ENCODE measurements at regions not wholly inside any gene's neighbourhood (a gene's known extent, or its start where the extent isn't known, plus 50 kb on each side); places are given as distances from the start of the nearest gene placed in this dataset.

GRCh38 chrX:9308426-9308825 is 156.4 kb upstream of the TBL1X start:
- Histone ChIP-seq H3K4me3 (no peak overlapping the region), H3K27me3 (replicated peaks; ENCODE audit: insufficient read depth) (no peaks in the 10 kb centered on the region), H3F3A (ENCODE audit: insufficient read depth) (no peaks in the 10 kb centered on the region), H3K79me2 (ENCODE audit: insufficient read depth) (no peaks in the 10 kb centered on the region), H3K4me1 (ENCODE audit: insufficient read depth) (peaks cover 6% of the 10 kb centered on the region; the same call in 1 of the 2 replicates), H3K9me3 (ENCODE audit: low read depth) (no peaks in the 10 kb centered on the region), H3K36me3 (ENCODE audit: low read depth) (no peaks in the 10 kb centered on the region), H4K20me1 (ENCODE audit: insufficient read depth) (no peaks in the 10 kb centered on the region), H3K9me2 (ENCODE audit: insufficient read depth) (no peaks in the 10 kb centered on the region), H3K27ac (no peak overlapping the region), H2AFZ (no peak overlapping the region), H3K4me2 (ENCODE audit: unreplicated experiment) (no peak overlapping the region), H3K9ac (no peak overlapping the region)
- TF ChIP-seq EZH2 (IDR thresholded peaks at IDR 0.05; ENCODE audit: insufficient read depth, poor library complexity, severe bottlenecking) = no peak
- no peak for TF ChIP-seq EZH2phosphoT487 (IDR thresholded peaks at IDR 0.05; ENCODE audit: insufficient read depth, low read depth)
- DNase-seq = peak; percentile 20
- in situ Hi-C loops (cut with MboI) = no loop called here
- WGBS, 2 experiments (ENCODE audit: low coverage in 1 of 2, low lambda C conversion rate in 2 of 2, missing lambda C conversion rate in 2 of 2) = 83 to 88% methylated on average over 4 of the region's 4 CpGs

- no peak for TF ChIP-seq EZH2 (IDR thresholded peaks at IDR 0.05; ENCODE audit: insufficient read depth, poor library complexity, severe bottlenecking)
- no peak for TF ChIP-seq EZH2phosphoT487 (IDR thresholded peaks at IDR 0.05; ENCODE audit: insufficient read depth, low read depth)
- Histone ChIP-seq H3K4me1 (ENCODE audit: insufficient read depth) (peaks cover 6% of the 10 kb centered on the region; the same call in 1 of the 2 replicates), H3K9me3 (ENCODE audit: low read depth) (no peaks in the 10 kb centered on the region), H3K9ac (no peak overlapping the region), H3K36me3 (ENCODE audit: low read depth) (no peaks in the 10 kb centered on the region), H3K79me2 (ENCODE audit: insufficient read depth) (no peaks in the 10 kb centered on the region), H3K9me2 (ENCODE audit: insufficient read depth) (no peaks in the 10 kb centered on the region), H3K27me3 (replicated peaks; ENCODE audit: insufficient read depth) (no peaks in the 10 kb centered on the region), H2AFZ (no peak overlapping the region), H4K20me1 (ENCODE audit: insufficient read depth) (no peaks in the 10 kb centered on the region), H3K27ac (peak overlapping the region; percentile 6; the same call in 1 of the 2 replicates), H3K4me2 (ENCODE audit: unreplicated experiment) (no peak overlapping the region), H3F3A (ENCODE audit: insufficient read depth) (no peaks in the 10 kb centered on the region), H3K4me3 (no peak overlapping the region)
- peak; percentile 67 for DNase-seq
- in situ Hi-C loops (cut with MboI) = no loop called here
- 52 to 59% methylated on average over 2 of the region's 2 CpGs for WGBS, 2 experiments (ENCODE audit: low coverage in 1 of 2, low lambda C conversion rate in 2 of 2, missing lambda C conversion rate in 2 of 2)
Measured at GRCh38 chrX:9310616-9311015, 154.2 kb upstream of the TBL1X start.

GRCh38 chrX:9311421-9312160 is 153.3 kb upstream of the TBL1X start:
- 84 to 89% methylated on average over 8 of the region's 8 CpGs for WGBS, 2 experiments (ENCODE audit: low coverage in 1 of 2, low lambda C conversion rate in 2 of 2, missing lambda C conversion rate in 2 of 2)
- H4K20me1 ChIP-seq (ENCODE audit: insufficient read depth) = no peaks in the 10 kb centered on the region
- H3K9ac ChIP-seq = no peak overlapping the region
- no peak for TF ChIP-seq EZH2 (IDR thresholded peaks at IDR 0.05; ENCODE audit: insufficient read depth, poor library complexity, severe bottlenecking)
- TF ChIP-seq EZH2phosphoT487 (IDR thresholded peaks at IDR 0.05; ENCODE audit: insufficient read depth, low read depth) = no peak
- no peak for DNase-seq
- no peaks in the 10 kb centered on the region for H3K36me3 ChIP-seq (ENCODE audit: low read depth)
- H3K27ac ChIP-seq = no peak overlapping the region
- peaks cover 6% of the 10 kb centered on the region; the same call in 1 of the 2 replicates for H3K4me1 ChIP-seq (ENCODE audit: insufficient read depth)
- no peak overlapping the region for H3K4me3 ChIP-seq
- H3K4me2 ChIP-seq (ENCODE audit: unreplicated experiment) = no peak overlapping the region
- no peaks in the 10 kb centered on the region for H3K27me3 ChIP-seq (replicated peaks; ENCODE audit: insufficient read depth)
- H2AFZ ChIP-seq = no peak overlapping the region
- no peaks in the 10 kb centered on the region for H3F3A ChIP-seq (ENCODE audit: insufficient read depth)
- no peaks in the 10 kb centered on the region for H3K79me2 ChIP-seq (ENCODE audit: insufficient read depth)
- H3K9me2 ChIP-seq (ENCODE audit: insufficient read depth) = no peaks in the 10 kb centered on the region
- in situ Hi-C loops (cut with MboI) = no loop called here
- H3K9me3 ChIP-seq (ENCODE audit: low read depth) = no peaks in the 10 kb centered on the region

- Histone ChIP-seq H3K9ac (no peak overlapping the region), H3K9me3 (ENCODE audit: low read depth) (no peaks in the 10 kb centered on the region), H3K27ac (no peak overlapping the region), H3K79me2 (ENCODE audit: insufficient read depth) (no peaks in the 10 kb centered on the region), H3K4me2 (ENCODE audit: unreplicated experiment) (no peak overlapping the region), H4K20me1 (ENCODE audit: insufficient read depth) (no peaks in the 10 kb centered on the region), H3K36me3 (ENCODE audit: low read depth) (no peaks in the 10 kb centered on the region), H2AFZ (no peak overlapping the region), H3K9me2 (ENCODE audit: insufficient read depth) (no peaks in the 10 kb centered on the region), H3K27me3 (replicated peaks; ENCODE audit: insufficient read depth) (no peaks in the 10 kb centered on the region), H3K4me3 (no peak overlapping the region), H3K4me1 (ENCODE audit: insufficient read depth) (peaks cover 6% of the 10 kb centered on the region; the same call in 1 of the 2 replicates), H3F3A (ENCODE audit: insufficient read depth) (no peaks in the 10 kb centered on the region)
- no peak for TF ChIP-seq EZH2phosphoT487 (IDR thresholded peaks at IDR 0.05; ENCODE audit: insufficient read depth, low read depth)
- TF ChIP-seq EZH2 (IDR thresholded peaks at IDR 0.05; ENCODE audit: insufficient read depth, poor library complexity, severe bottlenecking) = no peak
- no peak for DNase-seq
- WGBS, 2 experiments (ENCODE audit: low coverage in 1 of 2, low lambda C conversion rate in 2 of 2, missing lambda C conversion rate in 2 of 2) = 73 to 75% methylated on average over 10 to 12 of the region's 12 CpGs
- in situ Hi-C loops (cut with MboI) = no loop called here
Measured at GRCh38 chrX:9312922-9313867, 151.7 kb upstream of the TBL1X start.

Data from GM23248 (cell line).